ENCODE measurements at regions not wholly inside any gene's neighbourhood (a gene's known extent, or its start where the extent isn't known, plus 50 kb on each side); places are given as distances from the start of the nearest gene placed in this dataset.

GRCh38 chr21:29436143-29436542 is 137.4 kb downstream of the BACH1 start:
- no peak overlapping the region for H2AK5ac ChIP-seq (ENCODE audit: low read depth, low read length)
- H2BK15ac ChIP-seq (ENCODE audit: low read length): no peak overlapping the region
- H3K79me1 ChIP-seq (ENCODE audit: low read depth, low read length): no peaks in the 10 kb centered on the region
- no peak for DNase-seq (ENCODE audit: low spot score)
- no peaks in the 10 kb centered on the region for H3K27me3 ChIP-seq (ENCODE audit: control insufficient read depth in 3 of 3, insufficient read depth in 3 of 3, low read depth in 1 of 3, low read length in 3 of 3)
- no peak overlapping the region for H4K8ac ChIP-seq (ENCODE audit: low read depth, low read length)
- no peak overlapping the region for H3K4me3 ChIP-seq (ENCODE audit: low read length in 2 of 2)
- H3K9me3 ChIP-seq (replicated peaks in 1 of 2; ENCODE audit: control insufficient read depth in 2 of 2, insufficient read depth in 1 of 2, low read depth in 1 of 2, low read length in 2 of 2): no peaks in the 10 kb centered on the region
- no peaks in the 10 kb centered on the region for H3K36me3 ChIP-seq (replicated peaks in 1 of 2; ENCODE audit: control insufficient read depth in 2 of 2, insufficient read depth in 2 of 2, low read length in 2 of 2)
- H3K23ac ChIP-seq (ENCODE audit: low read depth, low read length, poor library complexity): no peak overlapping the region
- no peak overlapping the region for H4K91ac ChIP-seq (ENCODE audit: low read depth, low read length, poor library complexity)
- H2BK5ac ChIP-seq (ENCODE audit: low read length): no peak overlapping the region
- no peak overlapping the region for H3K9ac ChIP-seq (ENCODE audit: low read depth, low read length, poor library complexity)
- H2AFZ ChIP-seq (ENCODE audit: low read length): peak overlapping the region; percentile 30
- H3K27ac ChIP-seq (replicated peaks; ENCODE audit: low read length): no peak overlapping the region
- no peak overlapping the region for H3K18ac ChIP-seq (ENCODE audit: low read length)
- peaks cover 0 to 2% of the 10 kb centered on the region in 2 donors for H3K4me1 ChIP-seq (ENCODE audit: control insufficient read depth in 2 of 2, insufficient read depth in 1 of 2, low read depth in 1 of 2, low read length in 2 of 2)
- no peak overlapping the region for H2BK12ac ChIP-seq (ENCODE audit: low read length)
- H3K4me2 ChIP-seq (ENCODE audit: insufficient read depth, low read length, poor library complexity, severe bottlenecking): no peak overlapping the region
- no CpG with 5 or more reads among the region's 5 CpGs for WGBS, 2 donors (ENCODE audit: extremely low coverage in 2 of 2, insufficient read length in 2 of 2, insufficient replicate concordance in 1 of 2)
- no peak overlapping the region for H3K4ac ChIP-seq (ENCODE audit: low read length)
- no peak overlapping the region for H3K14ac ChIP-seq (ENCODE audit: low read length)
- no peak overlapping the region for H2BK120ac ChIP-seq (ENCODE audit: low read depth, low read length)

- Histone ChIP-seq H4K8ac (ENCODE audit: low read depth, low read length) (no peak overlapping the region), H3K27me3 (ENCODE audit: control insufficient read depth in 3 of 3, insufficient read depth in 3 of 3, low read depth in 1 of 3, low read length in 3 of 3) (no peaks in the 10 kb centered on the region), H3K4me3 (ENCODE audit: low read length in 2 of 2) (no peak overlapping the region), H2BK120ac (ENCODE audit: low read depth, low read length) (no peak overlapping the region), H3K4ac (ENCODE audit: low read length) (no peak overlapping the region), H3K18ac (ENCODE audit: low read length) (no peak overlapping the region), H3K27ac (replicated peaks; ENCODE audit: low read length) (no peak overlapping the region), H2BK5ac (ENCODE audit: low read length) (no peak overlapping the region), H3K36me3 (replicated peaks in 1 of 2; ENCODE audit: control insufficient read depth in 2 of 2, insufficient read depth in 2 of 2, low read length in 2 of 2) (no peaks in the 10 kb centered on the region), H3K14ac (ENCODE audit: low read length) (no peak overlapping the region), H2BK15ac (ENCODE audit: low read length) (no peak overlapping the region), H3K9ac (ENCODE audit: low read depth, low read length, poor library complexity) (no peak overlapping the region), H3K4me2 (ENCODE audit: insufficient read depth, low read length, poor library complexity, severe bottlenecking) (no peak overlapping the region), H3K9me3 (replicated peaks in 1 of 2; ENCODE audit: control insufficient read depth in 2 of 2, insufficient read depth in 1 of 2, low read depth in 1 of 2, low read length in 2 of 2) (no peaks in the 10 kb centered on the region), H2BK12ac (ENCODE audit: low read length) (no peak overlapping the region), H3K79me1 (ENCODE audit: low read depth, low read length) (no peaks in the 10 kb centered on the region), H4K91ac (ENCODE audit: low read depth, low read length, poor library complexity) (no peak overlapping the region), H3K4me1 (ENCODE audit: control insufficient read depth in 2 of 2, insufficient read depth in 1 of 2, low read depth in 1 of 2, low read length in 2 of 2) (peaks cover under 1 to 2% of the 10 kb centered on the region in 2 donors), H2AFZ (ENCODE audit: low read length) (peak overlapping the region; percentile 30), H3K23ac (ENCODE audit: low read depth, low read length, poor library complexity) (no peak overlapping the region), H2AK5ac (ENCODE audit: low read depth, low read length) (no peak overlapping the region)
- WGBS, 2 donors (ENCODE audit: extremely low coverage in 2 of 2, insufficient read length in 2 of 2, insufficient replicate concordance in 1 of 2): no CpG with 5 or more reads among the region's 2 CpGs
- DNase-seq (ENCODE audit: low spot score): no peak
Observed at GRCh38 chr21:29436650-29437049, 137.9 kb downstream of the BACH1 start.

DNA sequence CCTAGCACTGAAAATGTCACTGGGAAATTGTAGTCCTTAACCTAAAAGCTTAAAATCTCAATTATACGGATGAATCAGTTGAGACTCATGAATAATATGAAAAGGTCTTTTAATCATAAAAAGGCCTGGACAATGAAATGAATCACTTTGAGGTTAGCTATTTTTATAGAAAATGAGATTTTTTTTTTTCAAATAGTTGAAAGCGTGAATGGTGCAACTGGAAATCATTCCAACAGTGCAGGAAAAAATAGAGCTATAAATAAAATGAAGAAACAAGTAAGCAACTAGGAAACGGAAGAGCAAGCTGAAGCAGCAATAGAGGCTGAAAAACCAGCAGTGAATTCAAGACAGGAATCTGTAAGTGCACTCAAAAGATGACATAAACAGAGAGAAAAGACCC is 142.9 kb downstream of the BACH1 start:
- Histone ChIP-seq H3K14ac (ENCODE audit: low read length) (no peak overlapping the region), H3K4me3 (ENCODE audit: low read length in 2 of 2) (no peak overlapping the region), H3K4me2 (ENCODE audit: insufficient read depth, low read length, poor library complexity, severe bottlenecking) (no peak overlapping the region), H2AK5ac (ENCODE audit: low read depth, low read length) (no peak overlapping the region), H4K91ac (ENCODE audit: low read depth, low read length, poor library complexity) (no peak overlapping the region), H2BK15ac (ENCODE audit: low read length) (no peak overlapping the region), H3K18ac (ENCODE audit: low read length) (no peak overlapping the region), H3K4me1 (ENCODE audit: control insufficient read depth in 2 of 2, insufficient read depth in 1 of 2, low read depth in 1 of 2, low read length in 2 of 2) (peaks cover 0 to 3% of the 10 kb centered on the region in 2 donors), H2BK12ac (ENCODE audit: low read length) (no peak overlapping the region), H3K79me1 (ENCODE audit: low read depth, low read length) (no peaks in the 10 kb centered on the region), H3K9me3 (replicated peaks in 1 of 2; ENCODE audit: control insufficient read depth in 2 of 2, insufficient read depth in 1 of 2, low read depth in 1 of 2, low read length in 2 of 2) (no peaks in the 10 kb centered on the region), H3K23ac (ENCODE audit: low read depth, low read length, poor library complexity) (no peak overlapping the region), H2BK120ac (ENCODE audit: low read depth, low read length) (no peak overlapping the region), H3K36me3 (replicated peaks in 1 of 2; ENCODE audit: control insufficient read depth in 2 of 2, insufficient read depth in 2 of 2, low read length in 2 of 2) (no peaks in the 10 kb centered on the region), H3K9ac (ENCODE audit: low read depth, low read length, poor library complexity) (no peak overlapping the region), H4K8ac (ENCODE audit: low read depth, low read length) (no peak overlapping the region), H3K27me3 (ENCODE audit: control insufficient read depth in 3 of 3, insufficient read depth in 3 of 3, low read depth in 1 of 3, low read length in 3 of 3) (no peaks in the 10 kb centered on the region), H3K4ac (ENCODE audit: low read length) (no peak overlapping the region), H2BK5ac (ENCODE audit: low read length) (no peak overlapping the region), H2AFZ (ENCODE audit: low read length) (peak overlapping the region; percentile 11), H3K27ac (replicated peaks; ENCODE audit: low read length) (no peak overlapping the region)
- WGBS, 2 donors (ENCODE audit: extremely low coverage in 2 of 2, insufficient read length in 2 of 2, insufficient replicate concordance in 1 of 2): no CpG with 5 or more reads among the region's 3 CpGs
- DNase-seq (ENCODE audit: low spot score): no peak

DNA sequence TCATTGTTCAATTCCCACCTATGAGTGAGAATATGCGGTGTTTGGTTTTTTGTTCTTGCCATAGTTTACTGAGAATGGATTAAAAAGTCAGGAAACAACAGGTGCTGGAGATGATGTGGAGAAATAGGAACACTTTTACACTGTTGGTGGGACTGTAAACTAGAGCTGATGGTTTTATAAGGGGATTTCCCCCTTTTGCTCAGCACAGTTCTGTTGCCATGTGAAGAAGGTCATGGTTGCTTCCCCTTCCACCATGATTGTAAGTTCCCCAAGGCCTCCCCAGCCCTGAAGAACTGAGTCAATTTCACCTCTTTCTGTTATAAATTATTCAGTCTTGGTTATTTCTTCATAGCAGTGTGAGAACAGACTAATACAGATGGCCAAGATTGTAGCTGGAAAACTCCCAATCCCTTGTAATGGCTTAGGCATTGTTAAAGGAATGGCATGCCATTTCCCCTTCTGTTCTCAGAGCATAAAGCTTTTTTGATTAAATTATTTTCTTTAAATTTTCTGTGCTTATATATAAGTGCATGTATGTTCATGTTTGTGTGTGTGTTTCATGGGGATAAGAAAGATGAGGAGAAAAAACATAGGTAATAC is 144.8 kb downstream of the BACH1 start:
- Histone ChIP-seq H2BK5ac (ENCODE audit: low read length) (no peak overlapping the region), H3K9ac (ENCODE audit: low read depth, low read length, poor library complexity) (no peak overlapping the region), H3K27ac (replicated peaks; ENCODE audit: low read length) (no peak overlapping the region), H2AFZ (ENCODE audit: low read length) (no peak overlapping the region), H3K27me3 (ENCODE audit: control insufficient read depth in 3 of 3, insufficient read depth in 3 of 3, low read depth in 1 of 3, low read length in 3 of 3) (no peaks in the 10 kb centered on the region), H3K9me3 (replicated peaks in 1 of 2; ENCODE audit: control insufficient read depth in 2 of 2, insufficient read depth in 1 of 2, low read depth in 1 of 2, low read length in 2 of 2) (no peaks in the 10 kb centered on the region), H3K4me3 (ENCODE audit: low read length in 2 of 2) (no peak overlapping the region), H3K4me1 (ENCODE audit: control insufficient read depth in 2 of 2, insufficient read depth in 1 of 2, low read depth in 1 of 2, low read length in 2 of 2) (peaks cover 0 to 3% of the 10 kb centered on the region in 2 donors), H2AK5ac (ENCODE audit: low read depth, low read length) (no peak overlapping the region), H3K4ac (ENCODE audit: low read length) (no peak overlapping the region), H3K36me3 (replicated peaks in 1 of 2; ENCODE audit: control insufficient read depth in 2 of 2, insufficient read depth in 2 of 2, low read length in 2 of 2) (no peaks in the 10 kb centered on the region), H3K79me1 (ENCODE audit: low read depth, low read length) (no peaks in the 10 kb centered on the region), H3K18ac (ENCODE audit: low read length) (no peak overlapping the region), H2BK120ac (ENCODE audit: low read depth, low read length) (no peak overlapping the region), H2BK12ac (ENCODE audit: low read length) (no peak overlapping the region), H3K23ac (ENCODE audit: low read depth, low read length, poor library complexity) (no peak overlapping the region), H3K4me2 (ENCODE audit: insufficient read depth, low read length, poor library complexity, severe bottlenecking) (no peak overlapping the region), H3K14ac (ENCODE audit: low read length) (no peak overlapping the region), H4K91ac (ENCODE audit: low read depth, low read length, poor library complexity) (no peak overlapping the region), H2BK15ac (ENCODE audit: low read length) (no peak overlapping the region), H4K8ac (ENCODE audit: low read depth, low read length) (no peak overlapping the region)
- WGBS, 2 donors (ENCODE audit: extremely low coverage in 2 of 2, insufficient read length in 2 of 2, insufficient replicate concordance in 1 of 2): no CpG with 5 or more reads among the region's 1 CpG
- no peak for DNase-seq (ENCODE audit: low spot score)

All from neuronal stem cell (in vitro differentiated cells).